HG03060 (cell line): ENCODE measurements at regions not wholly inside any gene's neighbourhood (a gene's known extent, or its start where the extent isn't known, plus 50 kb on each side); places are given as distances from the start of the nearest gene placed in this dataset.

Experiments
- ATAC-seq: cut with Tn5 transposase; IDR thresholded peaks from one replicate; pipeline ENCODE4 v1.9.1; 2021; ENCODE audit warnings: low read depth, moderate number of reproducible peaks; ENCODE audit not compliant: unreplicated experiment

- no peak for ATAC-seq
These were observed 157.0 kb upstream of the PDGFD start for GRCh38 chr11:104320956-104321355.

DNA sequence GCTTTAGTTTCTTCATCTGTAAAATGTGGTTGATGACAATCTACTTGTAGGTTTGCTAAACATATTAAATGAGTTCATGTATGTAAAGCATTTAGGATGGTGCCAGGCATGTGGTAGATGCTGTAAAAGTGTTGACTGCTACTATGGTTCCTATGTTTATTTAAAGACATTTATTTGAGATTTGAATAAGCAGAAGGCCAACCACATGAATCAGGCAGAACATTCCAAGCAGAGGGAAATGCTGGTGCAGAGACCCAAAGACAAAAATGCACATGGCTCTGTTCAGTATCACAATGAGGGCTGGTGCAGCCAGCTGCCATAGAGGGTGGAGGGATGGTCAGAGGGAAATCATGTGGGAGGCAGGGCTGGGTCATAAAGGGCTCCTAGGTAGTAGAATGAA is 156.2 kb upstream of the PDGFD start:
- no peak for ATAC-seq

GRCh38 chr11:104319396-104319795 is 155.4 kb upstream of the PDGFD start:
- no peak for ATAC-seq

DNA sequence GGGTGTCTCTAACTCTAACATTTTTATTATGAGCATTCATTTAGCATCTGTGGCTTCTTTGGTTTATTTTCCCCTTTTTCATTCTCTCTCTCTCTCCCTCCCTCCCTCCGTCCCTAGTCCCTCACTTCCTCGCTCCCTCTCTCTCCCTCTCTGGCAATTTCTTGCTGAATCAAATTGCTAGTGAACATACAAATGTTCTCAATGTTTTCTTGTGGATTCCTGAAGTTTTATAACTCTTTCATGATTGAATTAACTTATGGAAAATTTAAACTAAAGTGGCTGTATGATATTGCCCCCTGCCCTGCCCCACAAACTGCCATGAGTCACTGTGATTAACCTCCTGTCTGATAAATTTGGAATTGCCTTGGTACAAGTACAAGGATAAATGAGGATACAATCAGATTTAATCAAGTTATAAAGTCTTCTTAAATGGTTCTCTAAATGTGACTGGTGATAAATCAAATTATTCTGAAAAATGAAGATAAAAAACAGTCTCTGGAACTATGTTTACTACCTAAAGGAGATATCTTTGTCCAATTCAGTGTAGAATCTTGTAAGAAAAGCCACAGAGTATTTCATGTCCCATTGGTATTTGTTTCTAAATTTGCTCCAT is 143.0 kb upstream of the PDGFD start:
- no peak for ATAC-seq

DNA sequence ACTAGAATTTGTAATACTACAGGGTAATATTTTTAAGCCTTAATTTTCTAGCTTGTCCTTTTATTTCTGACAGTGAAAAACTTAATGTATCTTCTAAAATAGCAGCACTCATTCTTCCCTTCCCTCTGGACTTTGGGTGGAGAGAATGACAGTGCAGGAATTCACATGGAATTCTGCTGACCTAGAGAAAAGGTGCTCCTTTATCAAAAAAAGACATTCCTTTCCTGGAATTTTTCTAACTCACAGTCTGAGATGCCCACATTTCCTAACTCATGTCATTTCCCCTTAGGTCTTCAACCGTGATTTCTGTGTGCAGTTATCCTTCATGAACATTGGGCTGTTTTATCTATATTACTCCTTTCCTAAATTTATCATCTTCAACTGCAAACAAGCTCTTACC is 137.8 kb upstream of the PDGFD start:
- ATAC-seq, result no peak

GRCh38 chr11:104291646-104292045 is 127.7 kb upstream of the PDGFD start:
- ATAC-seq, result no peak

- no peak for ATAC-seq
These were observed 122.2 kb upstream of the PDGFD start for GRCh38 chr11:104286129-104286528.

- no peak for ATAC-seq
These were observed 115.6 kb upstream of the PDGFD start for GRCh38 chr11:104279587-104279986.

- no peak for ATAC-seq
These were observed 112.0 kb upstream of the PDGFD start for GRCh38 chr11:104275992-104276391.

DNA sequence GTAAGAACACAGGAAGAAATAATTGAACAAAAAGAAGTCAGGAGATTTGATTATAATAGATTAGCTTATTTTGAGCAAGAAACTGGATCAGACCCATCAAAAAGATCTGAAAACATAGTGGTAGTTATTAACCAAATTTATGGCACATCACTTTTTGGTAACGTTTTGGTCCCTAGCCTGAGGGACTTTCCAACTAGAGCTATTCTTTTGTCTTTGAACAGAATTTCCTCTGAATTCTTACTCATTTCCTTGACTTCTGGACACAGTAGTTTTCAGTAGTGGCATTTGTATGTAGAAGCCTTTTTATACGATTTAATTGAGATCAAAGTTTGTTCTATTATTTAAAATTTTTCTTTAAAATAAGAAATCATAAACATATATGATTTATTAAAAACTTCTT is 96.5 kb upstream of the PDGFD start:
- ATAC-seq, result no peak

- no peak for ATAC-seq
These were observed 95.2 kb upstream of the PDGFD start for GRCh38 chr11:104259121-104259610.

GRCh38 chr11:104256525-104256924 is 92.6 kb upstream of the PDGFD start:
- no peak for ATAC-seq

GRCh38 chr11:104254347-104254746 is 90.4 kb upstream of the PDGFD start:
- no peak for ATAC-seq

DNA sequence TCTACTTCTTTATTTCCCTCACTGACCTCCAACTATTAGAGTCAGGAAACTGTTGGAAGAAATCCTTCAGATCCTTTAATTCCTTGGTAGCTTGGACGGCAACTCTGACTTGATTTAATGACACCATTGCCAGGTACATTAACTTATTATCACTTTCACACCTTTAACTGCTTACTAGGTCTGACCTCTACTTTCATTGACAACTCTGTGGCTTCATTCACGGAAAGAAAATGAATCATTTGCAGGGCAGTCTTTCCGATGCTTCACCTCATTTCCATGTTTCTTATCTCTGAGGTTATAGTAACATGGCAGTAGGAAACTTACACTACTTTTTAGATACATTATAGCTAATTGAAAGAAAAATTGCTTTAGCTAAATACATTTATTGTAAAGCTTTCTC is 82.6 kb upstream of the PDGFD start:
- no peak for ATAC-seq

DNA sequence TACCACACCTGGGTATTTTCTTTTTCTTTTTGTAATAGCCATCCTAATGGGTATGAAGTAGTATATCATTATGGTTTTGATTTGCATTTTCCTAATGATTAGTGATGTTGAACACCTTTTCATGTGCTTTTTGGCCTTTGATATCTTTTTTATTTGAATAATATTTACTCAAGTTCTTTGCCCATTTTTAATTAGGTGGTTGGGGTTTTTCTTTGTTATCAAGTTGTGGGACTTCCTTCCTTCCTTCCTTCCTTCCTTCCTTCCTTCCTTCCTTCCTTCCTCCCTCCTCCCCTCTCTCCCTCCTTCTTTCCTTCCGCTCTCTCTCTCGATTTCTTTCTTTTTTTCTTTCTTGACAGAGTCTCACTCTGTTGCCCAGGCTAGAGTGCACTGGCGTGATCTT is 75.0 kb upstream of the PDGFD start:
- no peak for ATAC-seq

DNA sequence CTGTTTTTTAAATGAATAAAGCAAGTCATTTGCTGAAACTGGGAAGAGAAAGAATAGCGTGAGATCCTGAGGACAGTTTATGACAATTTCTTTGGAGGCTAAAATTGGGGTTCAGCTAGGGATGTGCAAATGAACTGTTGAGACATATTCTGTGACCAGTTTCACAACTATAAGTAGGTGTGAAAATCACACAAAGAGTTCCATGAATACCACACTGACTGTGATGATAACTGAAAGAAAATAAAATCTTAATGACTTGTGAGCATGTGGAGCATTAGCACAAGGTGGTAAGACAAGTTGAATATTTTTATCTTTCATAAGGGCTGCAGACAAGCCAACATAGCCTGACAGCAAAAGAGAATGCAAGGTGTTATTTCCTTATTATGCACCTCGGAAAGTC is 61.1 kb upstream of the PDGFD start:
- no peak for ATAC-seq

GRCh38 chr11:104222464-104222863 is 58.5 kb upstream of the PDGFD start:
- no peak for ATAC-seq

DNA sequence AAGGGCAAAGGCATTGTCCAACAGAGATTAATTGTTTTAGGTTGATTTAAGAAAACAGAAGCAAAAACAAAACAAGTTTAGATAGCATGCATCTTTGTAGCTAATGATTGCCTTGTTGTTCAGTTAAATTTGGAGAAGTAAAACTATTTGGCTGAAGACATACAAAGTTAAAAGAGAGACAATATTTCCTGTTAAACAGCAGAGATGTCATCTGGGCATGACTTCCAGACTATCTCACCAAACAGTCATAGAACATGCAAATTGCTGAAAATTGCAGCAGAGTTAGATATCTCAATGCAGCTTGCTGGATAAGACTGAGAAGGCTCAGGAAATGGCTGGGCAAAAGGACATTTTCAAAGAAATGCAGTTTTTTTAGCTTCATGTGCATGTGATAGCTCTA is 57.5 kb upstream of the PDGFD start:
- ATAC-seq, result no peak

DNA sequence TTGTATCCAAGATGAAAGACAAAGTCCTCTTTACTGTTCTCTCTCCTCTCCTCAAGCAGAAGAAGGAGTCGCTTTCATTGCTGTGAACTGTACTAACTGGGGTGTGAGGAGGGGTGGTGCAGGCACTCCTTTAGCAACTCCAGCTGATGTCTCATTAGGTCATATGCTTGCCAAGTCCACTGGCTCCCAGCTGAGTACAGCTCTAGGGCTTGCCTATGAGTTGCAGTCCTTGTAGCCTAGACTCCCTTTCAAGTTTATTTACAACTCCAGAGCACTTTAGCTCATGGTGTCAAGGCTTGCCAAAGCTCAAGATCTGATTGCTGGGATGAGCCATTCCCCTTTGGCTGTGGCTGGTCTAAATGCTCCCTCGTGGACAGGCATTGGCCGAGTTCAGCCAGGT is 55.1 kb upstream of the PDGFD start:
- ATAC-seq, result no peak

- ATAC-seq, result no peak
These were observed 50.6 kb upstream of the PDGFD start for GRCh38 chr11:104214517-104214916.
